Skin epidermis (tissue), 12 donors: ENCODE measurements at regions not wholly inside any gene's neighbourhood (a gene's known extent, or its start where the extent isn't known, plus 50 kb on each side); places are given as distances from the start of the nearest gene placed in this dataset.

ENCODE experiments used
- H3K27ac ChIP-seq, 21 experiments: fragments of 200-600 bp; sonication (generic) in 11 of 21; one replicate each; pipeline ENCODE4 v1.5.0; 2020; ENCODE audit warnings: mild to moderate bottlenecking in 3 of 21, inconsistent platforms in 2 of 21, moderate library complexity in 2 of 21
- H3K4me3 ChIP-seq, 7 experiments: fragments of 200-600 bp; sonication (generic) in 2 of 7; one replicate each; pipeline ENCODE4 v1.5.0; 2020; ENCODE audit warnings: inconsistent platforms in 2 of 7, mild to moderate bottlenecking in 2 of 7, moderate library complexity in 1 of 7

GRCh38 chr10:7479861-7480598, 69.2 kb upstream of the SFMBT2 start:
- H3K4me3 ChIP-seq: no peak overlapping the region
- H3K27ac ChIP-seq: peak overlapping the region in 7 of 21 experiments; percentile 1 to 97 (median 18)

- H3K27ac ChIP-seq: peak overlapping the region in 6 of 21 experiments; percentile 1 to 70 (median 32)
- H3K4me3 ChIP-seq: no peak overlapping the region
Measured at GRCh38 chr10:7478727-7479457, 68.1 kb upstream of the SFMBT2 start.

DNA sequence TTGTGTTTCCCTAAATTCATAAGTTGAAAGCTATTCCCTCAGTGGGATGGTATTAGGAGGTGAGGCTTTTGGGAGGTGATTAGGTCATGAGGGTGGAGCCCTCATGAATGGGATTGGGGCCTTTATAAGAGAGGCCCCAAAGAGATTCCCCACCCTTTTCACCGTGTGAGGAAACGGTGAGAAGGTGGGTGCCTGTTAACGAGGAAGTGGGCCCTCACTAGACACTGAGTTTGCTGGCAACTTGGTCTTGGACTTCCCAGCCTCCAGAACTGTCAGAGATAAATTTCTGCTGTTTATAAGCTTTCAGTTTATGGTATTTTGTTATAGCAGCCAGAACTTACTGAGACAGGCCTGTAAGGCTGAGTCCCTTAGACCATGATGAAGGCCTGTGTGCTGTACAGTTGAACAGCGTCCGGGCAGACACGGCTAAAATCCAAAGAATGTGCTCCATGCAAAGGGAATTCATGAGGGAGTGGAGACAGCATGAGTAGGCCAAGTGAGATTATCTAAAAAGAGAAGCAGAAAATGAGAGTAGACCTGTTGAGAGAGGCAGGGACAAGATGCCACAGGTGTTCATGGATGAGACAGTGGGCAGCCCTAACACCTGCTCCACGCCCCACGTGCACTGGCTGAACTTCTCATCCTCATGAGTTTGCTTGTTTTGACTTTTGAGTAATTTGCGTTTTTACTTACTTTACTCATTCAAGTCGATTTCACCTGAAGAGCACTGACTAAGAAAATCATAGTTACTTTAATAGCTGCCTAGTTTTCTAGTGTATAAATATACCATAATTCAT, 66.9 kb upstream of the SFMBT2 start:
- Histone ChIP-seq H3K27ac (peak overlapping the region in 1 of 21 experiments; percentile 49), H3K4me3 (no peak overlapping the region)

DNA sequence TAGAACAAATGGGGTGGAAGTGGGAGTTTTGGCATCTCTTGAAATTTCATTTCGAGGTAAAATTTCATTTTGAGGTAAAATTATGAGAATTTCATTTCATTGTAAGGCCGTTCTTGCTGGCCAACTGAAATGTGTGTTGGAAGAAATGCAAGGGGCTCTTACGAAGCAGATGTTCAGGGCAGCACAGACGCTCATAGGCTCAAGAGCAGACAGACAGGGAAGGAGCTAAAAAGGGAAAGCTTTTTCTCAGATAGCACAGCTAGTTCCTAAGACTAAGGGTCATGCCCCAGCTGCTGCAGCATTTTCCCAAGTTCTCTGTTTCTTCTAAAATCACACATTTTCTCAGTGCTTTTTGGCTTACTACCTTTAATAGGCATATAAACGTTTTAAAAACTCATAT, 65.1 kb upstream of the SFMBT2 start:
- H3K27ac ChIP-seq: no peak overlapping the region
- H3K4me3 ChIP-seq: no peak overlapping the region

DNA sequence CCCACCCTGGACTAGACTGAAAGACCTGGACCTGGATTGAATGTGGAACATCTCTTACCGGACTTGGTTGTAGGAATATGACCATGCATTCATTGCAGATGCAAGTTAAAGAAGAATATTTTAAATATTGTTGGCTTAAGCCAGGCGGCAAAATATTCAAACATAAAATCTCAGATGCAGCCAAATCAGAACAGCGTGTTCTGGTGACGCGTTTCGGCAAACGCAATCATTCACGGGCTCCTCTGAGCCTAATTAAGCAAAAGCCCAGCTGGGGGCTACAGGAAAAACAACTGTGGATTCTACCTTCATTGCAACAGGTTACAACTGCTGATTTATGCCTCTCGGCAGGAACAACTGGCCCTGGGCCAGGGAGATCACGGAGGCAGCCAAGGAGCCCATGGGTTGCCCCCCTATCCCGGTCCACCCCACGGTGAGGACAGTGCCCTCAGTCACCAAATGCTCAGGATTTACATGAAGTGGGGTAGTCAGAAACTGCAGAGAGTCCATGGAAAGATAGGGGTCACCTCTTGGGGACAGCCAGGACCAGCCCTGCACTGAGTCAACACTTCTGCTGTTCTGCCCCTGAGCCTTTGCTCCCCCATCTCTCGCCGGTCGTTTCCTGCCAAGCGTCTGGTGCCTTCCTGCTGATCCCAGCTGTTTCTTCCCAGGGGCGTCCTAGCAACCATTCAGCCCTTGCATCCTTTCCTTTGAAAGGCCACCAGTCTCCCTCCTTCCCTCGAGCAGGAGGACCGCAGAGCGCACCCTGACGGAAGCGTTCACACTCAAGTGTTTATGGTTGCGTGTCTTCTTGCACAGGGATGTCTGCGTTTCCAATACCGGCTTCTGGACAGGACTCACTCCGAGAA, 64.4 kb upstream of the SFMBT2 start:
- Histone ChIP-seq H3K27ac (peak overlapping the region in 4 of 21 experiments; percentile 13 to 45 (median 30)), H3K4me3 (no peak overlapping the region)

DNA sequence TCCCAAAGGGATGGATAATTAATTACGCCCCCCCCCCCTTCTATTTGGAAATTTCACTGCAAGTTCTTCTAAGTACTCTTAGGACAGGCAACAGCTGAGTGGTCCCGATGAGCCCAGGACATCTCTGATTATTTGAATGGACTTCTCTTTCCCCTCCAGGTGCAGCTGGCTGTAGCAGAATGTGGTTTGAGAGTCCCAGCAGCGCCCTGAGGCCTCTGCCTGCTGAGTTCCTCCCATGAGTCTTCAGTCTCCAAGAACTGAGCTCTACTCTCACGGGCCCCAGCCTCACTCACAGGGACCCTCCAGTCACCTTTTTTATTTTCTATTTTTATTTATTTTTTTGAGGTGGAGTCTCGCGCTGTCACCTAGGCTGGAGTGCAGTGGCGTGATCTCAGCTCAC, 63.6 kb upstream of the SFMBT2 start:
- peak overlapping the region in 2 of 21 experiments; percentile 1 to 27 for H3K27ac ChIP-seq

GRCh38 chr10:7473474-7473873, 62.6 kb upstream of the SFMBT2 start:
- Histone ChIP-seq H3K4me3 (no peak overlapping the region), H3K27ac (peak overlapping the region in 1 of 21 experiments; percentile 64)

More for the DNA sequence above, 63.6 kb upstream of the SFMBT2 start:
- H3K4me3 ChIP-seq: no peak overlapping the region

GRCh38 chr10:7471720-7472367, 61.0 kb upstream of the SFMBT2 start:
- Histone ChIP-seq H3K4me3 (no peak overlapping the region), H3K27ac (peak overlapping the region in 7 of 21 experiments; percentile 6 to 69 (median 58))

DNA sequence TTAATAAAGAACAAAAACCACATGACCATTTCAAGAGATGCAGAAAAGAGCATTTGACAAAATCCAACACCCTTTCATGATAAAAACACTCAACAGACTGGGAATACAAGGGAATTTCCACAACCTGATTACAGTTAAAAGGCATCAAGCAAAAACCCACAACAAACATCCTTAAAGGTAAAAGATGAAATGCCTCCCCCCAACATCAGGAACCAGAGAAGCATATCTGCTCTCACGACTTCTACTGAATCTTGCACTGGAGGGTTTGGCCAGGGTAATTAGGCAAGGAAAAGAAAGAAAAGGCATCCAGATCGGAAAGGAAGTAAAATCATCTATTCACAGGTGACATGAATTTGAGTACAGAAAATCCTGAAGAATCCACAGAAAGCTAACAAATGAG, 59.5 kb upstream of the SFMBT2 start:
- H3K4me3 ChIP-seq: no peak overlapping the region
- peak overlapping the region in 1 of 21 experiments; percentile 64 for H3K27ac ChIP-seq

DNA sequence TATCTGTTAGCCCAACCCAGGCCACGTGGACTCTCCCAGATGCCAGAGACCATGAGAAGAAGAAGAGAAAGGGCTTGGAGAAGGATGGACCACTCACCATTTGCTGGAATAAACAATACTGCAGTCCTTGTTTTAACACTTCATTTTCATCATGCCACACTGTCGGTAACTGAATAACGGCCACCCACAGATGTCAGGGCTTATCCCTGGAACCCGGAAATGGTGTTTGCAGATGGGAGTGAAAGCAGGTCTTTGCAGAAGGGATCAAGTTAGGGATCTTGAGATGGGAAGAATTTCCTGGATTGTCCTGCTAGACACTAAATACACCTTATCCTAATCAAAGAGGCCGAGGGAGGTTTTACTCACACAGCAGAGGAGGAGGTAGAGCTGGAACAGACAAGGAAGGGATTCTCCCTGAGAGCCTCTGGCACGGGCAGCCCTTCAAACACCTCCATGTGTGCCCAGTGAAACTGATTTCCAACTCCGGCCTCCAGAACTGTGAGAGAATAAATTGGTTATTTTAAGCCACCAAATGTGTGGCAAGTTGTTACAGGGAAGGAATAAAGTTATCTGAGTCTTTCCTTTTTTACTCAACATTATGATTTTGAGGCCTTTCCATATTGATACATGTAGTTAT, 56.3 kb upstream of the SFMBT2 start:
- no peak overlapping the region for H3K27ac ChIP-seq
- H3K4me3 ChIP-seq: no peak overlapping the region

GRCh38 chr10:7464691-7465090, 53.9 kb upstream of the SFMBT2 start:
- Histone ChIP-seq H3K4me3 (no peak overlapping the region), H3K27ac (peak overlapping the region in 1 of 21 experiments; percentile 4)
